Psoas muscle (tissue), 7 donors: ENCODE measurements at regions not wholly inside any gene's neighbourhood (a gene's known extent, or its start where the extent isn't known, plus 50 kb on each side); places are given as distances from the start of the nearest gene placed in this dataset.

Experiments used
- ATAC-seq, 4 donors: fragments of 200-7000 bp; cut with Tn5 transposase; one replicate each; pipeline ENCODE4 v1.9.1; 2020; ENCODE audit warnings: moderate library complexity in 3 of 4, mild to moderate bottlenecking in 2 of 4
- DNase-seq, 2 donors: peaks; one replicate each; pipeline ENCODE4 v3.0.0-alpha.2; 2020
- H3K27ac ChIP-seq: fragments of 200-600 bp; one replicate; pipeline ENCODE4 v1.8.0; 2022
- H3K27me3 ChIP-seq, 3 donors: fragments of 200-600 bp in 1 of 3; one replicate each; pipeline versions ENCODE4 v1.6.1 to v1.8.0; 2013 to 2022; ENCODE audit warnings: low read length in 2 of 3, mild to moderate bottlenecking in 2 of 3, moderate library complexity in 1 of 3; ENCODE audit not compliant: insufficient read depth in 3 of 3
- H3K36me3 ChIP-seq, 2 donors: fragments of 200-600 bp in 1 of 2; one replicate each; pipeline versions ENCODE4 v1.6.1 to v1.8.0; 2013 to 2022; ENCODE audit warnings: low read depth in 1 of 2, mild to moderate bottlenecking in 1 of 2, moderate library complexity in 1 of 2; ENCODE audit not compliant: insufficient read depth in 1 of 2
- H3K4me1 ChIP-seq: fragments of 200-600 bp; one replicate; pipeline ENCODE4 v1.8.0; 2022
- H3K4me3 ChIP-seq: fragments of 200-600 bp; one replicate; pipeline ENCODE4 v1.8.0; 2022; ENCODE audit warnings: mild to moderate bottlenecking
- H3K9me3 ChIP-seq: fragments of 200-600 bp; one replicate; pipeline ENCODE4 v1.8.0; 2022
- WGBS, 3 donors: extraction: QIAGEN DNeasy Blood & Tissue Kit; methylation state at CpG; one replicate each; pipeline versions ENCODE4 v1.1.6 to v1.1.7; 2013; 5-methylcytosine and 5-hydroxymethylcytosine counted together
- intact Hi-C, 2 donors: fragments of 100-400 bp; cut with DNase I; formaldehyde crosslinking; loops; one replicate each; pipeline versions ENCODE4 v1.11.0 to v1.14.2; 2022
- TF ChIP-seq, protein P1 (sequence below): fragments of 200-600 bp; IDR thresholded peaks from one replicate; pipeline ENCODE4 v1.8.0; 2022; ENCODE audit warnings: antibody characterized with exemption
- donor health status: healthy with polysubstance abuse.
- donor health status: DM: no; HTN: no; CAD: no; lungs with moderate emphysema.
- donor health status: Bipolar disorder and iron deficiency.
- donor health status: healthy.
- donor health status: DM: yes; HTN: yes; CAD: no.
- donor health status: DM: no; HTN: no; CAD: no.
- donor health status: DM: yes; HTN: yes; CAD: no.

GRCh38 chr5:166595274-166595951 lies 1696.0 kb upstream of the WWC1 start:
- TF ChIP-seq, protein P1, sequence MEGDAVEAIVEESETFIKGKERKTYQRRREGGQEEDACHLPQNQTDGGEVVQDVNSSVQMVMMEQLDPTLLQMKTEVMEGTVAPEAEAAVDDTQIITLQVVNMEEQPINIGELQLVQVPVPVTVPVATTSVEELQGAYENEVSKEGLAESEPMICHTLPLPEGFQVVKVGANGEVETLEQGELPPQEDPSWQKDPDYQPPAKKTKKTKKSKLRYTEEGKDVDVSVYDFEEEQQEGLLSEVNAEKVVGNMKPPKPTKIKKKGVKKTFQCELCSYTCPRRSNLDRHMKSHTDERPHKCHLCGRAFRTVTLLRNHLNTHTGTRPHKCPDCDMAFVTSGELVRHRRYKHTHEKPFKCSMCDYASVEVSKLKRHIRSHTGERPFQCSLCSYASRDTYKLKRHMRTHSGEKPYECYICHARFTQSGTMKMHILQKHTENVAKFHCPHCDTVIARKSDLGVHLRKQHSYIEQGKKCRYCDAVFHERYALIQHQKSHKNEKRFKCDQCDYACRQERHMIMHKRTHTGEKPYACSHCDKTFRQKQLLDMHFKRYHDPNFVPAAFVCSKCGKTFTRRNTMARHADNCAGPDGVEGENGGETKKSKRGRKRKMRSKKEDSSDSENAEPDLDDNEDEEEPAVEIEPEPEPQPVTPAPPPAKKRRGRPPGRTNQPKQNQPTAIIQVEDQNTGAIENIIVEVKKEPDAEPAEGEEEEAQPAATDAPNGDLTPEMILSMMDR, result no peak
- Histone ChIP-seq H3K27me3 (no peaks in the 10 kb centered on the region), H3K27ac (no peak overlapping the region), H3K9me3 (no peaks in the 10 kb centered on the region), H3K36me3 (no peaks in the 10 kb centered on the region), H3K4me3 (no peak overlapping the region), H3K4me1 (no peaks in the 10 kb centered on the region)
- DNase-seq (no peak), ATAC-seq (no peak)
- 43 to 54% (median 44%) methylated on average over 7 of the region's 7 CpGs for WGBS, 3 donors
- intact Hi-C loops, result no loop called here

DNA sequence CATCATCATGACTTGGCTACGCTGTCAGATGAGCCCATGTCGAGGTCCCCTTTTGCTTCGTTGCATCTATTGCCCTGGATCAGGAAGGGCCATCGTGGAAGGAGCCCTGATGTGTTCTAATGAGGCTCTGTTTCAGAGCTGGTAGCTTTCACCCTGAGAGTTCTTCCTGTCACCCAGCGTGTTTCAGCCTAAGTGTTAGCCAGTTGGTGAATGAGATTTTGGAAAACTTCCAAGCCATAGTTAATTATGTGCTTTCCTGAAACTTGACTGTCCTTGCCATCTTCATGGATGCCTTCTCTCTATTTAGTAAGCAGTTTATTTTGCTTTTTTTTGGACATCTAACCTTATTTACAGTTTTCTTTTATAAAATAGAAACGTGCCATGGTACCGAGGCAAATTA lies 1695.4 kb upstream of the WWC1 start:
- intact Hi-C loops, result no loop called here
- TF ChIP-seq, protein P1, result no peak
- H3K36me3 ChIP-seq, result no peaks in the 10 kb centered on the region
- ATAC-seq, result no peak
- no peak for DNase-seq
- H3K27me3 ChIP-seq, result no peaks in the 10 kb centered on the region
- no peak overlapping the region for H3K4me3 ChIP-seq
- H3K4me1 ChIP-seq, result no peaks in the 10 kb centered on the region
- WGBS, 3 donors, result 70 to 79% (median 73%) methylated on average over 7 of the region's 7 CpGs
- H3K9me3 ChIP-seq, result no peaks in the 10 kb centered on the region
- no peak overlapping the region for H3K27ac ChIP-seq

- no peaks in the 10 kb centered on the region for H3K9me3 ChIP-seq
- no peaks in the 10 kb centered on the region for H3K36me3 ChIP-seq
- no peaks in the 10 kb centered on the region for H3K4me1 ChIP-seq
- H3K27me3 ChIP-seq, result no peaks in the 10 kb centered on the region
- ATAC-seq, result no peak
- TF ChIP-seq, protein P1, result no peak
- H3K4me3 ChIP-seq, result no peak overlapping the region
- 73 to 76% (median 74%) methylated on average over 2 of the region's 2 CpGs for WGBS, 3 donors
- H3K27ac ChIP-seq, result no peak overlapping the region
- no peak for DNase-seq
- intact Hi-C loops, result no loop called here
Observed at GRCh38 chr5:166602271-166602670, 1689.2 kb upstream of the WWC1 start.

- TF ChIP-seq, protein P1, result no peak
Observed at GRCh38 chr5:166617507-166617906, 1673.9 kb upstream of the WWC1 start.

DNA sequence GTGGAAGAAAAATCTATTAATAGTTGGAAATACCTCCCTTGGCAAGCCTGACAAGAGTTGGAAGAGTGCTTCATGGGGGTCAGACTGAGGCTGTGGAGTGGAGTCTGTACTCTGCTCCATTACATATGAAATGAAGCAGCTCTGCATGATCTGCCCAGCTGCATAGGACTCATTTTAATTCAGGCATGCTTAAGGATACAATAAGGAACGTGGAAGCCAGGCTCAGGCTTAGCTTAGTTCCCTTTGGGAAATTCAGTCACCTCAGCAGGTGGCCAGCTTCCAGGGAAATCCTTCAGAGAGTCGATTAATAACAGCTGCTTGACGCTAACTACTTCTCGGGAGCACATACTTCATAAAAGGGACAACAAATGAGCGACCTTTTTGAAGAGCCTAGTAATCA lies 1672.9 kb upstream of the WWC1 start:
- Histone ChIP-seq H3K27me3 (no peaks in the 10 kb centered on the region), H3K4me1 (no peaks in the 10 kb centered on the region), H3K4me3 (no peak overlapping the region), H3K9me3 (no peaks in the 10 kb centered on the region), H3K27ac (no peak overlapping the region), H3K36me3 (no peaks in the 10 kb centered on the region)
- TF ChIP-seq, protein P1, result no peak
- intact Hi-C loops, result no loop called here
- no peak for ATAC-seq
- DNase-seq, result no peak
- WGBS, 3 donors, result 30 to 35% (median 33%) methylated on average over 5 of the region's 5 CpGs

More at GRCh38 chr5:166617507-166617906, 1673.9 kb upstream of the WWC1 start:
- H3K9me3 ChIP-seq, result no peaks in the 10 kb centered on the region
- 74 to 79% (median 75%) methylated on average over 4 of the region's 4 CpGs for WGBS, 3 donors
- no peaks in the 10 kb centered on the region for H3K4me1 ChIP-seq
- intact Hi-C loops, result no loop called here
- no peak overlapping the region for H3K4me3 ChIP-seq
- H3K27me3 ChIP-seq, result no peaks in the 10 kb centered on the region
- H3K27ac ChIP-seq, result no peak overlapping the region
- H3K36me3 ChIP-seq, result no peaks in the 10 kb centered on the region
- ATAC-seq, result no peak
- DNase-seq, result no peak
